ENCODE measurements at regions not wholly inside any gene's neighbourhood (a gene's known extent, or its start where the extent isn't known, plus 50 kb on each side); places are given as distances from the start of the nearest gene placed in this dataset.

DNA sequence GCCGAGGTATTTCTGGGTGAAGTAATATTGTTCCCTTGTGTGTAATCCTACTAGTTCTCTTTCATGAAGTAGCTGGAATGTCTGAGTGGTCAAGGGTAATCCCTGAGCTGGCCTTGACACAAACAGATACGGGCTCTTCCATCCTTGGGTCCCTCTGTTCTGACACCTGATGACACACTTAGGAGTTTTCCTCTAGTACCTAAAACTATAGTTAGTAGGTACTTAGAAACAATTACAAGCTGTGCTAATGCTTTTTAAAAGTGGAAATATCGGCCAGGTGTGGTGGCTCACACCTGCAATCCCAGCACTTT is 59.2 kb upstream of the IL1R1 start:
- intact Hi-C loops (cut with micrococcal nuclease): no loop called here
- Histone ChIP-seq H3K36me3 (no peaks in the 10 kb centered on the region), H3K4me1 (peaks cover 18% of the 10 kb centered on the region), H3K27ac (replicated peaks) (peak overlapping the region; percentile 71), H3K27me3 (ENCODE audit: low read depth) (no peaks in the 10 kb centered on the region), H3K4me3 (no peak overlapping the region), H3K9me3 (replicated peaks) (no peaks in the 10 kb centered on the region)
- DNase-seq: no peak
- TF ChIP-seq, protein P1, sequence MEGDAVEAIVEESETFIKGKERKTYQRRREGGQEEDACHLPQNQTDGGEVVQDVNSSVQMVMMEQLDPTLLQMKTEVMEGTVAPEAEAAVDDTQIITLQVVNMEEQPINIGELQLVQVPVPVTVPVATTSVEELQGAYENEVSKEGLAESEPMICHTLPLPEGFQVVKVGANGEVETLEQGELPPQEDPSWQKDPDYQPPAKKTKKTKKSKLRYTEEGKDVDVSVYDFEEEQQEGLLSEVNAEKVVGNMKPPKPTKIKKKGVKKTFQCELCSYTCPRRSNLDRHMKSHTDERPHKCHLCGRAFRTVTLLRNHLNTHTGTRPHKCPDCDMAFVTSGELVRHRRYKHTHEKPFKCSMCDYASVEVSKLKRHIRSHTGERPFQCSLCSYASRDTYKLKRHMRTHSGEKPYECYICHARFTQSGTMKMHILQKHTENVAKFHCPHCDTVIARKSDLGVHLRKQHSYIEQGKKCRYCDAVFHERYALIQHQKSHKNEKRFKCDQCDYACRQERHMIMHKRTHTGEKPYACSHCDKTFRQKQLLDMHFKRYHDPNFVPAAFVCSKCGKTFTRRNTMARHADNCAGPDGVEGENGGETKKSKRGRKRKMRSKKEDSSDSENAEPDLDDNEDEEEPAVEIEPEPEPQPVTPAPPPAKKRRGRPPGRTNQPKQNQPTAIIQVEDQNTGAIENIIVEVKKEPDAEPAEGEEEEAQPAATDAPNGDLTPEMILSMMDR (IDR thresholded peaks at IDR 0.05; ENCODE audit: borderline replicate concordance): no peak

DNA sequence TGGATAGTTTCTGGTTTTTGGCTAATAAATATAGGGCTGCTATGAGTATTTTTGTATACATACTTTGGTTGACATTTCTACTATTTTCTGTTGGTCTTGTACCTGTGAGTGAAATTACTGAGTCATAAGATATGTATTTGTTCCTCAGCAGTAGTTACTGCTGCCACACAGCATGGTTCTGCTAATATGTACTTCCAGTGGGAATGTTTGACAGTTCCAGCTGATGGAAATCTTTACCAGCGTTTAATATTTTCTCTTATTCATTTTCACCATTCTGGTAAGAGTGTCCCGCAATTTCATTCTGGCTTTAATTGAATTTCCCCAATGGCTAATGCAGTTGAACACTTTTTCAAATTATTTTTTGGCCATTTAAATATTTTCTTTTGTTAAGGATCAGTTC is 57.9 kb upstream of the IL1R1 start:
- H3K9me3 ChIP-seq (replicated peaks): no peaks in the 10 kb centered on the region

DNA sequence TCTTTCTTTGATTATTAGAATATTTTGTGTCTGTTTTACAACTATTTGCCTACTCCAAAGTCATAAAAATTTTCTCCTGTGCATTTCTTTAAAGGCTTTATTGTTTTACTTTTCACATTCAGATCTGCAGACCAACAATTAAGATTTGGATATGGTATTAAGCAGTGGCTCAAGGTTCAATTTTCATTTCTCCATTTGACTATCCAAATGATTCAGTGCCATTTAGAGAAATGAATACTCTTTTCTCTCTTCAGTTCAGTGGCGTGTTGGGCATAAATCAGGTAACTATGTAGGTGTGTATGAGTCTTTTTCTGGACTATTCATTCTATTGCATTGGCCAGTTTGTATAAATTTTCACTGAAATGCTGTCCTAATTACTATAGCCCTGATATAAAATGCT is 57.3 kb upstream of the IL1R1 start:
- intact Hi-C loops (cut with micrococcal nuclease): no loop called here
- Histone ChIP-seq H3K4me3 (no peak overlapping the region), H3K27ac (replicated peaks) (no peak overlapping the region), H3K4me1 (peaks cover 18% of the 10 kb centered on the region), H3K9me3 (replicated peaks) (peaks cover 4% of the 10 kb centered on the region), H3K27me3 (ENCODE audit: low read depth) (no peaks in the 10 kb centered on the region), H3K36me3 (no peaks in the 10 kb centered on the region)
- TF ChIP-seq, protein P1 (IDR thresholded peaks at IDR 0.05; ENCODE audit: borderline replicate concordance): no peak
- no peak for DNase-seq

More for the DNA sequence above, 57.9 kb upstream of the IL1R1 start:
- no peaks in the 10 kb centered on the region for H3K27me3 ChIP-seq (ENCODE audit: low read depth)
- H3K27ac ChIP-seq (replicated peaks): no peak overlapping the region
- DNase-seq: no peak
- TF ChIP-seq, protein P1 (IDR thresholded peaks at IDR 0.05; ENCODE audit: borderline replicate concordance): no peak
- intact Hi-C loops (cut with micrococcal nuclease): no loop called here
- no peaks in the 10 kb centered on the region for H3K36me3 ChIP-seq
- peaks cover 18% of the 10 kb centered on the region for H3K4me1 ChIP-seq
- H3K4me3 ChIP-seq: no peak overlapping the region

DNA sequence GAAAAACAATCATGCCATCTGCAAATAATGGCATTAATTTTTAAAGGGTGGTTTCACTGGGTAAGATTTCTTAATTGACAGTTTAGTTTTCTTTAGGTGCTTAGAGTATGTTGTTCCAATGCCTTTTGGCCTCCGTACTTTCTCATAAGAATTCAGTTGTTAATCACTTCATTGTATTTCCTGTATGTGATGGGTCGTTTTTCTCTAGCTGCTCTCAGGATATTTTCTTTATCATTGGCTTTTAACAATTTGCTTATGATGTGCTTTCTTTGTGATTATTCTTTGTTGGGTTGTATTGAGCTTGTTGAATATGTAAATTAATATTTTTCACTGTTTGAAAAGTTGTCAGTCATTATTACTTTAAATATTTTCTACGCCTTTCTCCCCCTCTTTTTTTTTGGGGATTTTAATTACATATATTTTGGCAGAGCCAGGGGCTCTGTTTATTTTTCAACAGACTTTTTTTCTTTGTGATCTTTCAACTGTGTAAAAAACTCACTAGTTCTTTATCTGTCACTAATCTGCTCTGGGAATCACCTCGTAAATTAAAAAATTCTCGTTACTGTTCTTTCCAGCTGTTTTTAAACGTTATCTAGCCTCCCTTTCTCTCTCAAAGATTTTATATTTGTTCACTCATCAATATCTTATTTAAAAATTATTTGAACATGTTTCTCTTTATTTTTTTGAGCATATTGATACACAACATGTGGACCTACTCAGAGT is 56.2 kb upstream of the IL1R1 start:
- no peak for DNase-seq
- no peaks in the 10 kb centered on the region for H3K36me3 ChIP-seq
- TF ChIP-seq, protein P1 (IDR thresholded peaks at IDR 0.05; ENCODE audit: borderline replicate concordance): no peak
- no peak overlapping the region for H3K4me3 ChIP-seq
- H3K9me3 ChIP-seq (replicated peaks): peaks cover 12% of the 10 kb centered on the region
- no peaks in the 10 kb centered on the region for H3K27me3 ChIP-seq (ENCODE audit: low read depth)
- peaks cover 18% of the 10 kb centered on the region for H3K4me1 ChIP-seq
- intact Hi-C loops (cut with micrococcal nuclease): no loop called here
- no peak overlapping the region for H3K27ac ChIP-seq (replicated peaks)

DNA sequence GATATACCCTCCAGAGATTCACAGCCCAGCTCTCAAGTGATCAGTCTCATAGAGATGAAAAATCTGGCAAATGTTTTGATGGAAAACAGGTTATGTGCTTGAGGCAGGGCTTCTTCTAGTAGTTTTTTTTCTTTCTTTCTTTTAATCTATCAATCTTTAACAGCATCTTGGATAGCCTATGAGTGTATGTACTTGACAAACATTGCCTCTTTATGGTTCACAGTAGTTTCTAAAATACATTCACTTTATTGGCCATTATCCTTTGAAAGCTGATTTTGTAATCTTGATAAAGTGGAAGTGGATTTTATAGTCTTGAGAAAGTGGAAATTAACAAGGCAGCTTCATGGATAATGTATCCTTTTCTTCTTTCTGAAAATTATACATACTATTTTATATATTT is 51.4 kb upstream of the IL1R1 start:
- no peak for DNase-seq
- Histone ChIP-seq H3K27me3 (ENCODE audit: low read depth) (no peaks in the 10 kb centered on the region), H3K9me3 (replicated peaks) (peaks cover 12% of the 10 kb centered on the region), H3K4me1 (peaks cover 2% of the 10 kb centered on the region), H3K4me3 (no peak overlapping the region), H3K27ac (replicated peaks) (no peak overlapping the region), H3K36me3 (no peaks in the 10 kb centered on the region)
- intact Hi-C loops (cut with micrococcal nuclease): no loop called here
- TF ChIP-seq, protein P1 (IDR thresholded peaks at IDR 0.05; ENCODE audit: borderline replicate concordance): no peak

Measured in left ventricle myocardium inferior (tissue), 1 donor.